IMR-90 (cell line): ENCODE measurements at regions not wholly inside any gene's neighbourhood (a gene's known extent, or its start where the extent isn't known, plus 50 kb on each side); places are given as distances from the start of the nearest gene placed in this dataset.

Experiments used
- CEBPB ChIP-seq: IDR thresholded peaks from 2 replicates; pipeline ENCODE4 v1.6.1; 2012; ENCODE audit warnings: low read depth, low read length, improper control_type of control experiment
- CTCF ChIP-seq: conservative IDR thresholded peaks from 2 replicates; pipeline ENCODE4 v1.5.1; 2012; ENCODE audit warnings: mild to moderate bottlenecking, low read depth, low read length, improper control_type of control experiment
- ELK1 ChIP-seq: fragments of 150-350 bp; IDR thresholded peaks from 2 replicates; pipeline ENCODE4 v1.6.1; 2016; ENCODE audit warnings: low read depth, mild to moderate bottlenecking, low read length, moderate library complexity, borderline replicate concordance
- FOS ChIP-seq: fragments of 150-350 bp; IDR thresholded peaks from 2 replicates; pipeline ENCODE4 v1.6.1; 2016; ENCODE audit warnings: low read depth, low read length
- MAZ ChIP-seq: IDR thresholded peaks from 2 replicates; pipeline ENCODE4 v1.6.1; 2012; ENCODE audit warnings: low read depth, mild to moderate bottlenecking, low read length, improper control_type of control experiment, moderate library complexity, borderline replicate concordance
- MXI1 ChIP-seq: IDR thresholded peaks from 2 replicates; pipeline ENCODE4 v1.6.1; 2012; ENCODE audit warnings: low read depth, mild to moderate bottlenecking, low read length, moderate library complexity, borderline replicate concordance
- POLR2A ChIP-seq: IDR thresholded peaks from 2 replicates; pipeline ENCODE4 v1.6.1; 2012; ENCODE audit warnings: mild to moderate bottlenecking, low read depth, low read length
- RAD21 ChIP-seq: IDR thresholded peaks from 2 replicates; pipeline ENCODE4 v1.6.1; 2012; ENCODE audit warnings: low read length, improper control_type of control experiment
- RCOR1 ChIP-seq: IDR thresholded peaks from 2 replicates; pipeline ENCODE4 v1.6.1; 2012; ENCODE audit warnings: mild to moderate bottlenecking, low read length, improper control_type of control experiment; ENCODE audit not compliant: insufficient replicate concordance
- RFX5 ChIP-seq: IDR thresholded peaks from 2 replicates; pipeline ENCODE4 v1.8.0; 2012; ENCODE audit warnings: low read depth, mild to moderate bottlenecking, low read length, moderate library complexity
- SMC3 ChIP-seq: fragments of 150-350 bp; IDR thresholded peaks from 2 replicates; pipeline ENCODE4 v1.6.1; 2016; ENCODE audit warnings: low read depth, mild to moderate bottlenecking, antibody characterized with exemption, low read length, moderate library complexity
- USF2 ChIP-seq: fragments of 150-350 bp; IDR thresholded peaks from 2 replicates; pipeline ENCODE4 v1.6.1; 2017; ENCODE audit warnings: mild to moderate bottlenecking, antibody characterized with exemption, low read length, low read depth

GRCh38 chr11:26158251-26158650 is 173.7 kb upstream of the ANO3 start:
- TF ChIP-seq FOS = no peak
- no peak for TF ChIP-seq POLR2A
- no peak for TF ChIP-seq CTCF
- TF ChIP-seq MAZ = no peak
- TF ChIP-seq CEBPB = no peak
- no peak for TF ChIP-seq RCOR1
- no peak for TF ChIP-seq SMC3
- no peak for TF ChIP-seq MXI1
- TF ChIP-seq RAD21 = no peak
- no peak for TF ChIP-seq RFX5
- no peak for TF ChIP-seq ELK1
- no peak for TF ChIP-seq USF2
